NCI-H128 (cell line): ENCODE measurements at regions not wholly inside any gene's neighbourhood (a gene's known extent, or its start where the extent isn't known, plus 50 kb on each side); places are given as distances from the start of the nearest gene placed in this dataset.

Experiments used
- DNase-seq: peaks from one replicate; lab custom pipeline; 2025; ENCODE audit not compliant: unreplicated experiment; lab: John Stamatoyannopoulos, UW

DNA sequence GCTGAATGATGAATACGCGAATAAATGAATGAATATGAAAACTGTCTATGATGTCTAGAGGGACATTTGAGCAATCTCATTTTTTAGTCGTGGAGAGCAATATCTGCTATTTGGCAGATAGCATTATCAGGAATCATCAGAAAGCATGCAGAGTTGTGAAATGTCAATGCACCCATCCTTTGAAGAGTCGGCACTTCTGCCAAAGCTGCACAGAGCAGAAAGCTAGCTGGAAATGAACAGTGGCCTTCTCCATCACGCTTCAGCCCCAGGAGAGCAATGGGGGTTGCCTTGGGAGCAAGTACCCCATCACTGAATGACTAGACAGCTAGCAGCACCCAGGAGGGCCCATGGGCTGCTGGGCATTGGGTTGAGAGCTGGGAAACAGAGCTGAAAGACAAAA is 69.1 kb upstream of the PROK2 start:
- no peak for DNase-seq

DNA sequence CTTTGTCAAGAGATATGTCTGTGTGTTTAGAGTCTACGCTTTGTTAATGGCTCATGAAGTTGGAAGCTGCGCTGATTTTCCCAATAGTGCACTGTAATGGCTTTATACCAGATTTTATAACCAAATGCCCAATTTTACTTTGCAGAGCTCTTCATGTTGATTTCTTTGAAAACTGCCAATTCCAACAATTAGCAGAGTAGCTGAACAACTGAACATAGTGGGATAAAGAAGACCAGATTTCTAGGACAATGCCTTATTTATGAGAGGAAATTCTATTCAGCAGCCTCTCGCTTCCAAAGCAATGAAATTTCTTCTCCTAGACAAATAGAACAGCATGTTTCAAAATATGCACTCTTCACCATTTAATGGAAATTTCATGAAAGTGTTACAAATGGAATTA is 66.9 kb upstream of the PROK2 start:
- DNase-seq, result no peak

DNA sequence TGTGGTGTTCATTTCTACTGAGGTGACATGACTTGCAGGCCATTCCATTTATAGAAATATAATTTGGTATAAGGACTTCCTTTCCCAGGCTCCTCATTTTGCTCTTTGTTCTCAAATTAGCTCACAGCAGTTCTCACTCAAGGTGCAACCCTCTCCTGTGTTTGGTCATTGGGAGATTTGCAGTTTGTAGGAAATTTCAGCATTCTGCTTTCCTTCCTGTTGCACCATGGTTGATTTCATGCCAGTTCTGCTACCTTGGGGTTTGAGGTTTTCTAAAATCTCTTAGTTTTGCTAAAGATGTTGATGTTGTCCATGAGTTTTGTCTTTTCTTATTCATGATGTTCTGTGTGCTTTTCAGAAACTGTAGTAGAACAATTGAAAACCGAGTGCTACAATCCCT is 65.7 kb upstream of the PROK2 start:
- no peak for DNase-seq

DNA sequence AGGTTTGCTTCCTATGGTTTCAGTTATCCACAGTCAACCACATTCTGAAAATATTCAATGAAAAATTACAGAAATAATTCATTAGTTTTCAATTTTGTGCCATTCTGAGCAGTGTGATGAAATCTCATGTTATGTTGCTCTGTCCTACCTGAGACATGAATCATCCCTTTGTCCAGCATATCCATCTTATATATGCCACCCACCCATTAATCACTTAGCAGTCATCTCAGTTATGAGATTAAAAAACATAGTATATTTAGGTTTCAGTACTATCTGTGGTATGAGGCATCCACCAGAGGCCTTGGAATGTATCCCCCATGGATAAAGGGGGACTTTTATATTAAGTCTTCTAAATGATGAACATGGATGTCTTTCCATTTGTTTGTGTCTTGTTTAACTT is 64.7 kb upstream of the PROK2 start:
- no peak for DNase-seq

DNA sequence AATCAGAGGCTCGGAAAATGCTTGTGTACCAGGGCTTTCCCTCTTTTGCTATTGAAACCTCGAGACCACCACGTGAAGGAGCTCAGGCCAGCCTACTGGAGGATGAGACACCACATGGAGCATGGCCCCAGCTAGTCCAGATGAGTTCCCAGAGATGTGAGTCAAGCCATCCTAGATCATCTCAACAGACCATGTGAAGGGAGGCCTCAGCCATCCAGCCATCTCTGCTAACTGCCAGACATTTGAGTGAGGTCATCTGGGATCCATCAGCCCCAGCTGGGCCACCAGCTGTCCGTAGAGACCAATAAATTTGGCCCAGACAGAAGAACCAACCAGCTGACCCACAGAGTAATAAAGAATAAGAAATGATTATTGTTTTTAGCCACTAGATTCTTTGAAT is 62.8 kb upstream of the PROK2 start:
- DNase-seq, result no peak

DNA sequence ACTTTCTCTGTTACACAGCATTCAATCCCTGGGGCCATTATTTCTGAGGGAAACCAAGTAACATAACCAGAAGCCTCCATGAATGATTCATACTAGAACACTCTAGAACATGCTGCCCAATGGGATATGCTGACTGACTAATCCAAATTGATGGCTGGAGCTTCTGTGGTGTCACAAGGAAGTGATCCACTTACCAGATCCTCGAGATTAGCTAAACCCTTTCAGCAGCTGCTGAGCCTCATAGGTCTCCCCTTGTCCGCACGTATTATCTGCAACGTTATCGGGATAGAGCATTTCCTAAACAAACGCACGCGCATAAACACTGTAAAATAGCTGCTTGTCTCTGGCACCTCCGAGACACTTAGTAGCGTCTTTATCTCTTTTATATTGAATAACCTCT is 61.2 kb upstream of the PROK2 start:
- no peak for DNase-seq

DNA sequence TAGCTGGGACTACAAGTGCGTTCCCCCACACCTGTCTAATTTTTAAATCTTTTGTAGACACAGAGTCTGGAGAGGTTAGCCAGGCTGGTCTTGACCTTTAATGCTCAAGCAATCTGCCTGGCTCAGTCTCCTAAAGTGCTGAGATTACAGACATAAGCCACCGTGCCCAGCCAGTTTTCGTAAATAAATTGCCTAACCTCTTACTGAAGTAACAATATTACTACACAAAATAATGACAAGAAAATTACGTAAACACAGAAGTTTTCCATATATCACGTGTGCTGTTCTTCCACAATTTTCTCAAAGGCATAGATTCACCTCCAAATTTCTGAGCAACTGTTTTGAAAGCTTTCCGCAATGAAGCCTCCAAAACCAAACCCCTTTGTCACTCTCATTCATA is 58.1 kb upstream of the PROK2 start:
- DNase-seq, result no peak

DNA sequence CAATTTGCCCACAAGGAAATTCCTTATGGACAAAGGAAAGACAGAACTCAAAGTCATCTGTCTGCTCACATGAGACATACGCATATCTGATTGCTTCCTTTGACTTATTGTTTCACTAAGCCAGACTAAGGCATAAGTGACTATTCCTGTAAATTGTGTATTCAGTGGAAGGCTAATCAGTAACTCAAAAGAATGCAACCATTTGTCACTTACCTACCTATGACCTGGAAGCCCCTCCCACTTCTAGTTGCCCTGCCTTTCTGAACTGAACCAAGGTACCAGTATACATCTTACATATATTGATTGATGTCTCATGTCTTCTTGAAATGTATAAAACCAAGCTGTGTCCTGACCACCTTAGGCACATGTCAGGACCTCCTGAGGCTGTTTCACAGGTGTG is 53.5 kb upstream of the PROK2 start:
- no peak for DNase-seq
